ENCODE measurements at regions not wholly inside any gene's neighbourhood (a gene's known extent, or its start where the extent isn't known, plus 50 kb on each side); places are given as distances from the start of the nearest gene placed in this dataset.

DNA sequence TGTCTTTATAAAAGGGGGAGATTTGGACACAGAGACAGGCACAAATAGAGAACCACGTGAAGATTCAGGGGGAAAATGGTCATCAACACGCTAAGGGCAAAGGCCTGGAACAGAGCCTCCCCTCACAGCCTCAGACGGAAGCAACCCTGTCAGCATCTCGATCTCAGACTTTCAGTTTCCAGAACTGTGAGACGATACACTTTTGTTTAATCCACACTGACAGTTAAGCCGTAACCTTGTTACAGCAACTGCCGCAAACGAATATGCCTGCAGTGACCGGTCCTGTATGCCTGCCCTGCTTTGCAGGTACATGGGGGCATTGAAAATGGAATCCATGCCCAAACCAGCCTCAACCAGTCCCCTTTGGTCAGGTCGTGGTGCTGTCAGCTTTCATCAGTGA lies 139.5 kb downstream of the ATPSCKMT start:
- ATAC-seq (ENCODE audit: insufficient read depth, low FRiP score), result no peak
- TF ChIP-seq CTCF (IDR thresholded peaks at IDR 0.05; ENCODE audit: control extremely low read depth, extremely low read depth), result no peak
- Histone ChIP-seq H3K9me3 (ENCODE audit: control insufficient read depth in 4 of 4, insufficient read depth in 3 of 4, low read length in 3 of 4) (peaks cover 0 to 4% (median under 1%) of the 10 kb centered on the region in 4 donors), H3K36me3 (ENCODE audit: control insufficient read depth in 4 of 4, insufficient read depth in 4 of 4, low read length in 4 of 4) (no peaks in the 10 kb centered on the region), H3K4me1 (ENCODE audit: control insufficient read depth in 5 of 5, insufficient read depth in 5 of 5, low read length in 5 of 5) (no peaks in the 10 kb centered on the region), H3K9ac (ENCODE audit: insufficient read depth in 1 of 2, low read length in 2 of 2) (no peak overlapping the region), H3K27ac (ENCODE audit: low read depth in 1 of 2, low read length in 1 of 2) (no peak overlapping the region), H3K4me3 (no peak overlapping the region), H3K27me3 (ENCODE audit: control insufficient read depth in 3 of 3, insufficient read depth in 3 of 3, low read length in 2 of 3) (no peaks in the 10 kb centered on the region)
- WGBS, 2 donors, result 82 to 88% methylated on average over 10 of the region's 10 CpGs
- DNase-seq, result no peak

DNA sequence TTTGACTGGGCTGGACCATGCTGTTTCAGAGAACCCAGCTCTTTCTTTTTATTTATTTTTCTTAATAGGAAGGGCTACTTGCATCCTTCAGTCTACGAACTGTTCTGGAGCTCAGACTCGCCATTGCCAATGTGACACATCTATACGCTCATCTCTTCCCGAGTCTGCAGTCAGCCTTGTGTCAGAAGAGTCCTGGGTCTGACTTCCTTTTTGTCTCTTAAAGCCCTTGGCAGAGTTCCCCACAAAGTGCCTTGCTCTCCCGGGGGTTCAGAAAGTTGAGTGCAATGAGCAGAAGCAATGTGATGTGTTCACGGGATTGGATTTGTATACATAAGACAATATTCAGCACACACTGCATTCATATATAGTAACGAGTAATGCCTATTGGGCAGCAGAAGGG lies 140.4 kb downstream of the ATPSCKMT start:
- DNase-seq (peak in 2 of 3 donors; percentile 27 to 55), ATAC-seq (ENCODE audit: insufficient read depth, low FRiP score) (no peak)
- H3K9ac ChIP-seq (ENCODE audit: insufficient read depth in 1 of 2, low read length in 2 of 2), result no peak overlapping the region

GRCh38 chr5:10106806-10107205 lies 142.9 kb downstream of the ATPSCKMT start:
- Histone ChIP-seq H3K4me3 (no peak overlapping the region), H3K27me3 (ENCODE audit: control insufficient read depth in 3 of 3, insufficient read depth in 3 of 3, low read length in 2 of 3) (no peaks in the 10 kb centered on the region), H3K27ac (ENCODE audit: low read depth in 1 of 2, low read length in 1 of 2) (no peak overlapping the region), H3K4me1 (ENCODE audit: control insufficient read depth in 5 of 5, insufficient read depth in 5 of 5, low read length in 5 of 5) (no peaks in the 10 kb centered on the region), H3K36me3 (ENCODE audit: control insufficient read depth in 4 of 4, insufficient read depth in 4 of 4, low read length in 4 of 4) (no peaks in the 10 kb centered on the region), H3K9ac (ENCODE audit: insufficient read depth in 1 of 2, low read length in 2 of 2) (no peak overlapping the region), H3K9me3 (ENCODE audit: control insufficient read depth in 4 of 4, insufficient read depth in 3 of 4, low read length in 3 of 4) (no peaks in the 10 kb centered on the region)
- no peak for ATAC-seq (ENCODE audit: insufficient read depth, low FRiP score)
- WGBS, 2 donors, result 95 to 97% methylated on average over 1 of the region's 1 CpG
- DNase-seq, result no peak
- TF ChIP-seq CTCF (IDR thresholded peaks at IDR 0.05; ENCODE audit: control extremely low read depth, extremely low read depth), result no peak

More for the DNA sequence above, 140.4 kb downstream of the ATPSCKMT start:
- Histone ChIP-seq H3K4me1 (ENCODE audit: control insufficient read depth in 5 of 5, insufficient read depth in 5 of 5, low read length in 5 of 5) (no peaks in the 10 kb centered on the region), H3K27ac (ENCODE audit: low read depth in 1 of 2, low read length in 1 of 2) (no peak overlapping the region), H3K4me3 (no peak overlapping the region), H3K36me3 (ENCODE audit: control insufficient read depth in 4 of 4, insufficient read depth in 4 of 4, low read length in 4 of 4) (no peaks in the 10 kb centered on the region), H3K9me3 (ENCODE audit: control insufficient read depth in 4 of 4, insufficient read depth in 3 of 4, low read length in 3 of 4) (no peaks in the 10 kb centered on the region), H3K27me3 (ENCODE audit: control insufficient read depth in 3 of 3, insufficient read depth in 3 of 3, low read length in 2 of 3) (no peaks in the 10 kb centered on the region)
- no peak for TF ChIP-seq CTCF (IDR thresholded peaks at IDR 0.05; ENCODE audit: control extremely low read depth, extremely low read depth)
- WGBS, 2 donors, result 75 to 76% methylated on average over 7 of the region's 7 CpGs

DNA sequence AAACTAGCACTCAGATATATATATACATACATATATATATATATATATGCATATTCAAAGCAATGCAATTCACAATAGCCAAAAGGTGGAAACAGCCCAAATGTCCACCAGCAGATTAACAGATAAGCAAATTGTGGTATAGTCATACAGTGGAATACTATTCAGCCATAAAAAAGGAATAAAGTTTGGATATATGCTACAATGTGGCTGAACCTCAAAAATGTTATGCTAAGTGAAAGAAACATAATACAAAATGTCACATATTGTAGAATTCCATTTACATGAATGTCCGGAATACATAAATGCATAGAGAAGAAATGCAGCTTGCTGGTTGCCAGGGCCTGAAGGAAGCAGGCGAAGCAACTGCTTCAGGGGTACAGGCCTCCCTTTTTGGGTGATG lies 143.4 kb downstream of the ATPSCKMT start:
- WGBS, 2 donors, result 96 to 97% methylated on average over 2 of the region's 2 CpGs
- H3K36me3 ChIP-seq (ENCODE audit: control insufficient read depth in 4 of 4, insufficient read depth in 4 of 4, low read length in 4 of 4), result no peaks in the 10 kb centered on the region
- H3K4me3 ChIP-seq, result no peak overlapping the region
- TF ChIP-seq CTCF (IDR thresholded peaks at IDR 0.05; ENCODE audit: control extremely low read depth, extremely low read depth), result no peak
- DNase-seq (no peak), ATAC-seq (ENCODE audit: insufficient read depth, low FRiP score) (no peak)
- no peaks in the 10 kb centered on the region for H3K9me3 ChIP-seq (ENCODE audit: control insufficient read depth in 4 of 4, insufficient read depth in 3 of 4, low read length in 3 of 4)
- no peaks in the 10 kb centered on the region for H3K4me1 ChIP-seq (ENCODE audit: control insufficient read depth in 5 of 5, insufficient read depth in 5 of 5, low read length in 5 of 5)
- H3K27me3 ChIP-seq (ENCODE audit: control insufficient read depth in 3 of 3, insufficient read depth in 3 of 3, low read length in 2 of 3), result no peaks in the 10 kb centered on the region
- H3K9ac ChIP-seq (ENCODE audit: insufficient read depth in 1 of 2, low read length in 2 of 2), result no peak overlapping the region
- no peak overlapping the region for H3K27ac ChIP-seq (ENCODE audit: low read depth in 1 of 2, low read length in 1 of 2)
